ENCODE measurements at regions not wholly inside any gene's neighbourhood (a gene's known extent, or its start where the extent isn't known, plus 50 kb on each side); places are given as distances from the start of the nearest gene placed in this dataset.

GRCh38 chr3:160108362-160108761, 116.9 kb upstream of the C3orf80 start:
- Mint-ChIP-seq H3K27ac (ENCODE audit: unreplicated experiment) (peak overlapping the region; percentile 90), H3K27me3 (ENCODE audit: insufficient read depth, unreplicated experiment) (no peaks in the 10 kb centered on the region), H3K4me3 (ENCODE audit: unreplicated experiment) (no peak overlapping the region), H3K4me1 (ENCODE audit: low read depth, unreplicated experiment) (peaks cover 20% of the 10 kb centered on the region), H3K36me3 (ENCODE audit: insufficient read depth, unreplicated experiment) (no peaks in the 10 kb centered on the region), H3K9me3 (ENCODE audit: unreplicated experiment) (no peaks in the 10 kb centered on the region)
- BruUV-seq (replicated peaks), result no TSS peak
- H3K4me1 ChIP-seq, result peaks cover 25% of the 10 kb centered on the region
- CTCF ChIA-PET, result no interaction called here
- no peak overlapping the region for H3K4me3 ChIP-seq (ENCODE audit: low read depth, low read length)
- POLR2A ChIA-PET, result no interaction called here
- no peaks in the 10 kb centered on the region for H3K27me3 ChIP-seq (replicated peaks; ENCODE audit: control insufficient read depth, insufficient read depth, low read length)
- intact Hi-C loops (cut with micrococcal nuclease; ENCODE audit: unreplicated experiment), result no loop called here
- no peaks in the 10 kb centered on the region for H3K9me3 ChIP-seq
- no peak for TF ChIP-seq CTCF (IDR thresholded peaks at IDR 0.05; ENCODE audit: insufficient read depth in 1 of 2, low read depth in 1 of 2, low read length in 1 of 2, severe bottlenecking in 1 of 2, unreplicated experiment in 1 of 2)
- H3K36me3 ChIP-seq (ENCODE audit: control insufficient read depth, insufficient read depth, low read length), result no peaks in the 10 kb centered on the region
- DNase-seq, result no peak

GRCh38 chr3:160112481-160112880, 112.7 kb upstream of the C3orf80 start:
- H3K4me3 Mint-ChIP-seq (ENCODE audit: unreplicated experiment), result no peak overlapping the region
- no peaks in the 10 kb centered on the region for H3K27me3 Mint-ChIP-seq (ENCODE audit: insufficient read depth, unreplicated experiment)
- CTCF ChIA-PET, result no interaction called here

GRCh38 chr3:160112996-160113395, 112.2 kb upstream of the C3orf80 start:
- no TSS peak for BruUV-seq (replicated peaks)
- Mint-ChIP-seq H3K36me3 (ENCODE audit: insufficient read depth, unreplicated experiment) (no peaks in the 10 kb centered on the region), H3K27ac (ENCODE audit: unreplicated experiment) (no peak overlapping the region), H3K4me1 (ENCODE audit: low read depth, unreplicated experiment) (no peaks in the 10 kb centered on the region), H3K27me3 (ENCODE audit: insufficient read depth, unreplicated experiment) (no peaks in the 10 kb centered on the region), H3K4me3 (ENCODE audit: unreplicated experiment) (no peak overlapping the region), H3K9me3 (ENCODE audit: unreplicated experiment) (no peaks in the 10 kb centered on the region)
- TF ChIP-seq CTCF (IDR thresholded peaks at IDR 0.05; ENCODE audit: insufficient read depth in 1 of 2, low read depth in 1 of 2, low read length in 1 of 2, severe bottlenecking in 1 of 2, unreplicated experiment in 1 of 2), result no peak
- intact Hi-C loops (cut with micrococcal nuclease; ENCODE audit: unreplicated experiment), result no loop called here
- POLR2A ChIA-PET, result no interaction called here
- Histone ChIP-seq H3K27me3 (replicated peaks; ENCODE audit: control insufficient read depth, insufficient read depth, low read length) (no peaks in the 10 kb centered on the region), H3K4me1 (peaks cover 7% of the 10 kb centered on the region), H3K36me3 (ENCODE audit: control insufficient read depth, insufficient read depth, low read length) (no peaks in the 10 kb centered on the region), H3K9me3 (no peaks in the 10 kb centered on the region), H3K4me3 (ENCODE audit: low read depth, low read length) (no peak overlapping the region)
- CTCF ChIA-PET, result no interaction called here
- DNase-seq, result no peak

More at GRCh38 chr3:160112481-160112880, 112.7 kb upstream of the C3orf80 start:
- POLR2A ChIA-PET, result no interaction called here
- DNase-seq, result no peak
- no TSS peak for BruUV-seq (replicated peaks)
- Histone ChIP-seq H3K4me3 (ENCODE audit: low read depth, low read length) (no peak overlapping the region), H3K27me3 (replicated peaks; ENCODE audit: control insufficient read depth, insufficient read depth, low read length) (no peaks in the 10 kb centered on the region), H3K36me3 (ENCODE audit: control insufficient read depth, insufficient read depth, low read length) (no peaks in the 10 kb centered on the region), H3K9me3 (no peaks in the 10 kb centered on the region), H3K4me1 (peaks cover 12% of the 10 kb centered on the region)
- Mint-ChIP-seq H3K9me3 (ENCODE audit: unreplicated experiment) (no peaks in the 10 kb centered on the region), H3K27ac (ENCODE audit: unreplicated experiment) (no peak overlapping the region), H3K36me3 (ENCODE audit: insufficient read depth, unreplicated experiment) (no peaks in the 10 kb centered on the region), H3K4me1 (ENCODE audit: low read depth, unreplicated experiment) (peaks cover 5% of the 10 kb centered on the region)
- TF ChIP-seq CTCF (IDR thresholded peaks at IDR 0.05; ENCODE audit: insufficient read depth in 1 of 2, low read depth in 1 of 2, low read length in 1 of 2, severe bottlenecking in 1 of 2, unreplicated experiment in 1 of 2), result no peak
- intact Hi-C loops (cut with micrococcal nuclease; ENCODE audit: unreplicated experiment), result no loop called here
